Endothelial cell of umbilical vein (primary cell): ENCODE measurements at regions not wholly inside any gene's neighbourhood (a gene's known extent, or its start where the extent isn't known, plus 50 kb on each side); places are given as distances from the start of the nearest gene placed in this dataset.
"Not testable (repeated sequence)": the region's sequence is repeated elsewhere in the genome, so short reads cannot be mapped to it uniquely, and the experiment has no call there.

Experiments used
- BruUV-seq: library from RNA; stranded (reverse); fragments of 400-500 nt; replicated peaks from 2 replicates; lab custom pipeline; 2021; lab: Mats Ljungman, UMichigan
- CTCF ChIA-PET: fragments of 300-600, 350-600 bp; sonication (Branson Sonifier 250); formaldehyde crosslinking; loops from one replicate; lab custom pipeline; 2021; ENCODE audit warnings: antibody characterized with exemption, inconsistent platforms; lab: Charles Lee
- POLR2A ChIA-PET: fragments of 300-600, 350-600 bp; sonication (Branson Sonifier 250); formaldehyde crosslinking; loops from one replicate; lab custom pipeline; 2021; ENCODE audit warnings: antibody characterized with exemption, inconsistent platforms; lab: Charles Lee
- DNase-seq: peaks from one replicate; pipeline ENCODE4 v3.0.0-alpha.2; 2011; ENCODE audit warnings: low read depth, low spot score
- FAIRE-seq: peaks from 2 replicates; lab custom pipeline; 2011; peaks lifted over from hg19 to GRCh38; lab: Jason Lieb, UNC
- H2AFZ ChIP-seq: 2 replicates; pipeline ENCODE4 v1.6.0; 2012; ENCODE audit warnings: low read depth, low read length, control low read depth, inconsistent platforms
- H3K27ac ChIP-seq: 2 replicates; pipeline ENCODE4 v1.5.1; 2011; ENCODE audit warnings: low read depth, mild to moderate bottlenecking, control low read depth, low read length, moderate library complexity; ENCODE audit not compliant: insufficient read depth
- H3K27me3 ChIP-seq, 2 experiments: 2 replicates each; pipeline versions ENCODE4 v1.6.0 to v1.6.1; 2011; ENCODE audit warnings: low read length in 2 of 2, mixed read lengths in 1 of 2; ENCODE audit not compliant: control insufficient read depth in 2 of 2, insufficient read depth in 2 of 2
- H3K36me3 ChIP-seq, 2 experiments: 2 replicates in 1 of 2; 3 replicates in 1 of 2; pipeline ENCODE4 v1.5.1; 2011; ENCODE audit warnings: low read length in 2 of 2, mild to moderate bottlenecking in 1 of 2, moderate library complexity in 1 of 2; ENCODE audit not compliant: control insufficient read depth in 2 of 2, insufficient read depth in 2 of 2; ENCODE audit errors: extremely low read depth in 1 of 2
- H3K4me1 ChIP-seq: 3 replicates; pipeline ENCODE4 v1.5.1; 2011; ENCODE audit warnings: mild to moderate bottlenecking, low read length; ENCODE audit not compliant: control insufficient read depth, insufficient read depth; ENCODE audit errors: extremely low read depth
- H3K4me2 ChIP-seq: 2 replicates; pipeline ENCODE4 v1.6.1; 2011; ENCODE audit warnings: low read length, control low read depth, mixed read lengths; ENCODE audit not compliant: insufficient read depth
- H3K4me3 ChIP-seq, 3 experiments: fragments of 200-600 bp in 1 of 3; sonication (generic), shearing (Covaris generic) in 1 of 3; replicated peaks in 1 of 3; 2 replicates each; pipeline ENCODE4 v1.5.1; 2011 to 2016; ENCODE audit warnings: control low read depth in 3 of 3, low read length in 3 of 3, mild to moderate bottlenecking in 2 of 3, inconsistent platforms in 1 of 3, low read depth in 1 of 3, moderate library complexity in 1 of 3; ENCODE audit not compliant: insufficient read depth in 1 of 3
- H3K79me2 ChIP-seq: 2 replicates; pipeline ENCODE4 v1.6.0; 2012; ENCODE audit warnings: low read length, inconsistent platforms; ENCODE audit not compliant: control insufficient read depth, insufficient read depth
- H3K9ac ChIP-seq: replicated peaks from 2 replicates; pipeline ENCODE3; 2011; ENCODE audit warnings: low read length, control low read depth; ENCODE audit not compliant: insufficient read depth; ENCODE audit errors: extremely low read depth
- H3K9me1 ChIP-seq: replicated peaks from 3 replicates; pipeline ENCODE4 v1.6.0; 2011; ENCODE audit warnings: mild to moderate bottlenecking, low read length; ENCODE audit not compliant: control insufficient read depth, insufficient read depth; ENCODE audit errors: extremely low read depth
- H3K9me3 ChIP-seq: replicated peaks from 2 replicates; pipeline ENCODE4 v1.5.1; 2012; ENCODE audit warnings: low read length, inconsistent platforms; ENCODE audit not compliant: control insufficient read depth, insufficient read depth
- H4K20me1 ChIP-seq: replicated peaks from 2 replicates; pipeline ENCODE3; 2011; ENCODE audit warnings: mild to moderate bottlenecking, low read length; ENCODE audit not compliant: control insufficient read depth, insufficient read depth; ENCODE audit errors: extremely low read depth
- CTCF ChIP-seq, 2 donors: IDR thresholded peaks; 1 replicate in 1 of 2; 2 replicates in 1 of 2; pipeline ENCODE4 v1.5.1; 2011; ENCODE audit warnings: low read length in 2 of 2, mild to moderate bottlenecking in 2 of 2, moderate library complexity in 2 of 2, control low read depth in 1 of 2, inconsistent platforms in 1 of 2, low read depth in 1 of 2; ENCODE audit not compliant: insufficient read depth in 1 of 2; ENCODE audit errors: extremely low read depth in 1 of 2
- EZH2 ChIP-seq: IDR thresholded peaks from 2 replicates; pipeline ENCODE4 v1.6.1; 2012; ENCODE audit warnings: borderline replicate concordance, low read depth, mild to moderate bottlenecking, moderate library complexity, low read length, inconsistent platforms; ENCODE audit not compliant: severe bottlenecking
- FOS ChIP-seq: IDR thresholded peaks from 2 replicates; pipeline ENCODE4 v1.6.1; 2011; ENCODE audit warnings: mild to moderate bottlenecking, low read length, moderate library complexity, borderline replicate concordance; ENCODE audit not compliant: insufficient read depth
- GATA2 ChIP-seq: IDR thresholded peaks from 2 replicates; pipeline ENCODE4 v1.7.0; 2011; ENCODE audit warnings: low read depth, mild to moderate bottlenecking, moderate library complexity, mixed read lengths, low read length; ENCODE audit not compliant: insufficient read length, insufficient read depth
- JUN ChIP-seq: IDR thresholded peaks from 2 replicates; pipeline ENCODE4 v1.6.1; 2011; ENCODE audit warnings: borderline replicate concordance, low read depth; ENCODE audit not compliant: insufficient read length, insufficient read depth
- MAX ChIP-seq: IDR thresholded peaks from 2 replicates; pipeline ENCODE4 v1.6.1; 2011; ENCODE audit not compliant: insufficient read depth, insufficient read length
- MYC ChIP-seq: IDR thresholded peaks from one replicate; pipeline ENCODE4 v1.6.1; 2011; ENCODE audit warnings: mild to moderate bottlenecking, low read depth, low read length
- POLR2A ChIP-seq: IDR thresholded peaks from 2 replicates; pipeline ENCODE4 v1.6.1; 2012; ENCODE audit warnings: low read depth, mild to moderate bottlenecking, control low read depth, low read length
- POLR2AphosphoS5 ChIP-seq: IDR thresholded peaks from 2 replicates; pipeline ENCODE4 v1.6.1; 2012; ENCODE audit warnings: low read depth, mild to moderate bottlenecking, control low read depth, low read length, moderate library complexity; ENCODE audit not compliant: insufficient read depth
- dilution Hi-C: fragments of 300-500 bp; cut with MboI; formaldehyde crosslinking; loops from one replicate; pipeline ENCODE4 v1.15.0; 2019; ENCODE audit warnings: low sequenced_read_pairs; ENCODE audit not compliant: extremely low pct_ligation_motif_present
- intact Hi-C: fragments of 100-400 bp; cut with micrococcal nuclease; formaldehyde crosslinking; loops from one replicate; pipeline ENCODE4 v1.10.0; 2022

GRCh38 chr1:228846952-228847351, 111.7 kb downstream of the RHOU start:
- Histone ChIP-seq H3K9me3 (no peaks in the 10 kb centered on the region), H3K4me2 (no peak overlapping the region), H3K27ac (no peak overlapping the region), H3K4me3 (no peak overlapping the region), H3K9ac (no peak overlapping the region), H4K20me1 (no peaks in the 10 kb centered on the region), H3K4me1 (peaks cover 7% of the 10 kb centered on the region), H3K79me2 (no peaks in the 10 kb centered on the region), H3K9me1 (no peaks in the 10 kb centered on the region), H3K36me3 (no peaks in the 10 kb centered on the region), H2AFZ (no peak overlapping the region), H3K27me3 (no peaks in the 10 kb centered on the region)
- ChIA-PET CTCF (interaction anchor here (1.1 kb wide), 1 partner anchor 8 kb away, joined by 4 read pairs; no protein-coding TSS in a partner anchor), POLR2A (no interaction called here)
- TF ChIP-seq POLR2A (no peak), POLR2AphosphoS5 (no peak), JUN (no peak), EZH2 (no peak), MYC (no peak), MAX (no peak), FOS (no peak), CTCF (IDR thresholded peaks at IDR 0.05; ENCODE audit: extremely low read depth in 1 of 2, insufficient read depth in 1 of 2, low read depth in 1 of 2, low read length in 2 of 2) (no peak), GATA2 (no peak)
- dilution Hi-C loops: no loop called here
- no peak for FAIRE-seq
- BruUV-seq: no TSS peak
- DNase-seq: no peak
- intact Hi-C loops: no loop called here

GRCh38 chr1:228847451-228847850, 112.2 kb downstream of the RHOU start:
- H3K9ac ChIP-seq, H3K4me3 ChIP-seq, H2AFZ ChIP-seq, dilution Hi-C loops, H3K27ac ChIP-seq, H3K4me1 ChIP-seq, DNase-seq, H3K9me3 ChIP-seq, H3K79me2 ChIP-seq, H4K20me1 ChIP-seq, FAIRE-seq, H3K27me3 ChIP-seq, H3K4me2 ChIP-seq, H3K36me3 ChIP-seq, BruUV-seq, intact Hi-C loops, H3K9me1 ChIP-seq: not testable (repeated sequence)
- ChIA-PET POLR2A (interaction anchor here (0.6 kb wide), 1 partner anchor 19 kb away, joined by 4 read pairs; no protein-coding TSS in a partner anchor), CTCF (interaction anchor here (1.1 kb wide), 1 partner anchor 9 kb away, joined by 4 read pairs; no protein-coding TSS in a partner anchor)
